ENCODE measurements at regions not wholly inside any gene's neighbourhood (a gene's known extent, or its start where the extent isn't known, plus 50 kb on each side); places are given as distances from the start of the nearest gene placed in this dataset.

- TF ChIP-seq, protein P1, sequence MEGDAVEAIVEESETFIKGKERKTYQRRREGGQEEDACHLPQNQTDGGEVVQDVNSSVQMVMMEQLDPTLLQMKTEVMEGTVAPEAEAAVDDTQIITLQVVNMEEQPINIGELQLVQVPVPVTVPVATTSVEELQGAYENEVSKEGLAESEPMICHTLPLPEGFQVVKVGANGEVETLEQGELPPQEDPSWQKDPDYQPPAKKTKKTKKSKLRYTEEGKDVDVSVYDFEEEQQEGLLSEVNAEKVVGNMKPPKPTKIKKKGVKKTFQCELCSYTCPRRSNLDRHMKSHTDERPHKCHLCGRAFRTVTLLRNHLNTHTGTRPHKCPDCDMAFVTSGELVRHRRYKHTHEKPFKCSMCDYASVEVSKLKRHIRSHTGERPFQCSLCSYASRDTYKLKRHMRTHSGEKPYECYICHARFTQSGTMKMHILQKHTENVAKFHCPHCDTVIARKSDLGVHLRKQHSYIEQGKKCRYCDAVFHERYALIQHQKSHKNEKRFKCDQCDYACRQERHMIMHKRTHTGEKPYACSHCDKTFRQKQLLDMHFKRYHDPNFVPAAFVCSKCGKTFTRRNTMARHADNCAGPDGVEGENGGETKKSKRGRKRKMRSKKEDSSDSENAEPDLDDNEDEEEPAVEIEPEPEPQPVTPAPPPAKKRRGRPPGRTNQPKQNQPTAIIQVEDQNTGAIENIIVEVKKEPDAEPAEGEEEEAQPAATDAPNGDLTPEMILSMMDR (IDR thresholded peaks at IDR 0.05): no peak
Observed at GRCh38 chr19:30097746-30098280, 155.8 kb downstream of the URI1 start.

DNA sequence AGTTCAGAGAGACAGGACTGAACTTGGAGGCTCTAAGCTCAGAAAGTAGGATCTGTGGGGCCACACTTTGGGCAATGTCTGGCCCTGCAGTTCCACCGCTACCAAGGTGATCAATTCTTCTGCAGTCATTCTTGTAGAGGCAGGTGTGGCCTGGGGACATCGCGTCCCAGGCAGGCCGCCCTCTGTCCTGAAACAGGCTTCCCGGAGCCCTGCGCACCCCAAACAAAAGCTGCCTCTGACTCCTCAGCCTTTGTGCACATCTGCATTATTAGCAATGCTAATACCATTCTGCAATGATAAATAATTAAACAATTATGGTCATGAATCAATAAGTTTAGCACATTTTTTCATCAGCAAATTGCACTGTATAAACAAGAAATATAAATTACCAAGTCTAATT lies 160.2 kb downstream of the URI1 start:
- TF ChIP-seq, protein P1 (IDR thresholded peaks at IDR 0.05): no peak

GRCh38 chr19:30102666-30103065 lies 160.6 kb downstream of the URI1 start:
- TF ChIP-seq, protein P1 (IDR thresholded peaks at IDR 0.05): no peak

- TF ChIP-seq, protein P1 (IDR thresholded peaks at IDR 0.05): no peak
Observed at GRCh38 chr19:30103981-30104380, 161.9 kb downstream of the URI1 start.

DNA sequence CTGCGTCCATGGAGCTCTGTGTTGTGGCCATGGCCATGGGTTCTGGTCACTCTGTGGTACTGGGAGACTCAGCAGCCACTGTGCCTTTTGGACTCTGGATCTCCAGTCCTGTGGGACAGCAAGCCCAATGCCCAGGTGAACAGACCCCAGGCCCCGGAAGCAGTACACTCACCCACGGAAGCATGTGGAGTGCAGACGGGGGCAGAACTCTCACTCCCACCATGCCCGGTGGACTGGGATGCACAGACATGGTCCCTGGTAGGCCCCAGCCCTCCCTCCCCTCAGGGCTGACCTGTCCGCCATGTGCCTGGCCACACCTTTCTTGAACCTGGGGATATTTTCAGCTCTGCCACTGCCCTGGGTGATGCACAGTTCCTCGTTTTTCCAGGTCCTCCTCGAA lies 163.3 kb downstream of the URI1 start:
- TF ChIP-seq, protein P1 (IDR thresholded peaks at IDR 0.05): no peak

DNA sequence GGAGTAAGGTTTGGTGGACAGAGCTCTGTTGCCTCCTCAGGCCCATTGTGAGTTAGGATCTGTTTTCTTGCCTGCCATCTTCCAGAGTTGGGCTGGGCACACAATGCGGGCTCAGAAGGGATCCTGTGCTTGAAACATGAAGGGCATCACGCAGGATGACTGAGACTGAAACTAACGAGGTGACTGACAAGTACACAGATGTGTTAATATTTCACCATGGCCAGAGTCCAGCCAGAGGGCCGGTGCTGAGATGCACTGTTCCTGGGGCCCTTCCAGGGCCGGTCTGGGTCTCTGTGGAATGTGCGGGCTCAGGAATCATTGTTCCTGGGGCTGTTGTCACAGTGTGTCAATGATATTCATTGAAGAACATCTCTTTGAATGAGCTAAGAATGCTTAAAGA lies 163.7 kb downstream of the URI1 start:
- TF ChIP-seq, protein P1 (IDR thresholded peaks at IDR 0.05): no peak

DNA sequence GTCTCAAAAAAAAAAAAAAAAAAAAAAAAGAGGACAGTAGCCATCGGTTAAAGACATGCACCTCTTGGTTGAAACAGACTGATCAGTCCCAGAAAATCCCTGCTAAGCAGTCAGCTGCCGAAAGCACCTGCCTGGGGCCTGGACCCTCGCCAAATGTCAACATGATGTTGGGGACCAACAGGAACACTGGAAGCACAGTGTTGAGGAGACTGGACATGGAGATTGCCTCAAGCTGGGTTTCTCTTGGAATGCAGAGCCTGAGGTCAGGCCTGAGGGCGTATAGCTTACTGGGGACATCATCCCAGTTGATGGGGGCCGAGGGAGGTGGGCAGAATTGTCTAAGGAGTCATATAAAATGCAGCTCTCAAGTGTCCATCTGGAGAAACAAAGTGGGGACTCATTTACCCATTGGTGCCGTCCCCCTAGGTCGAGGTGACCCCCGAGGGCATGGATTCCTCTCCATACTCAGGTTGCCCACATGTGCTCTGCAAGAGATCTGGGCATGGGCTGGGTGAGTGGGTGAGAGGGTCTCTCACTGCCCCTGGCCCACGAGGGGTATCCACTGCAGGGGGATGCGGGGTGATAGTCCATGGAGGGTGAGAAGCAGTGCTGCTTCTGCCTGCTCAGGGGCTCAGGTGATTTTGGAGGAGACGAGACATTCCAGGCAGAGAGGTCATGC lies 164.5 kb downstream of the URI1 start:
- TF ChIP-seq, protein P1 (IDR thresholded peaks at IDR 0.05): no peak
